Epidermal melanocyte (primary cell): ENCODE measurements at regions not wholly inside any gene's neighbourhood (a gene's known extent, or its start where the extent isn't known, plus 50 kb on each side); places are given as distances from the start of the nearest gene placed in this dataset.
"Not testable (repeated sequence)": the region's sequence is repeated elsewhere in the genome, so short reads cannot be mapped to it uniquely, and the experiment has no call there.

Source experiments
- DNase-seq: peaks from one replicate; pipeline ENCODE4 v3.0.0; 2011; ENCODE audit warnings: low spot score; ENCODE audit not compliant: insufficient read length

DNA sequence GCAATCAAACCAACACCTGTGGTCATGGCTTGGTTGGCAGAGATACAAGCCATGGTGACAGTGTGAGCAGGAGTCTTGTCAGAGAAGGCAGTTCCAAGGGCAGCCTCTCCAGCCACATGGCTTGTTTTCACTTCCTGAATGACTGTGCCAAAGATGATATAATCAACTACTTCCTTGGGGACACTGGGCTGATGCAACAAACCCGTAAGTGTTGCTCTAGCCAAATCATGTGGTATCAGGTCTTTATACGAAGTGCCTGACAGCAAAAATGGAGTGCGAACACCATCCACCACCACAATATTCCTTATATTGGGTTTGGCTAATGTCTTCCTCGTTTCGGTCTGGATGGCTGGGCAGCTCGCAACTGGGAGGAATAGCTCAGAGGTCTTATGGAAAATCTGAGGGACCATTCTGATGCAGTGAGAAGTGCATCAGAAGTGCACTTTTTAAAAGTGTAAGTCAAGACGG is 922.0 kb downstream of the NLGN4X start:
- no peak for DNase-seq

GRCh38 chrX:5305452-5305851 is 923.2 kb downstream of the NLGN4X start:
- no peak for DNase-seq

GRCh38 chrX:5295004-5295403 is 933.7 kb downstream of the NLGN4X start:
- no peak for DNase-seq

DNA sequence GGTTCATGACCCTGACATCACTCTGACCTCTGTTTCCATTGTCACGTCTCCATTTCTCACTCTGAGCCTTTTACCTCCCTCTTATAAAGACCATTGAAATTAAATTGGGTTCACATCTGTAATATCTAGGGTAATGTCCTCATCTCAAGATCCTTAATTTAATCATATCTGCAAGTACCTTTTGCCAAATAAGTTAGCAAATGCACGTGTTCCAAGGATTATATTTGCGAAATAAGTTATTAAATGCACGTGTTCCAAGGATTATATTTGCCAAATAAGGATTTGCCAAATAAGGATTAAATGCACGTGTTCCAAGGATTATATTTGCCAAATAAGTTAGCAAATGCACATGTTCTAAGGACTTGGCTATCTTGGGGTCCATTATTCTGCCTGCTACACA is 938.0 kb downstream of the NLGN4X start:
- DNase-seq = no peak

GRCh38 chrX:5289949-5290348 is 938.7 kb downstream of the NLGN4X start:
- not testable (repeated sequence) for DNase-seq

DNA sequence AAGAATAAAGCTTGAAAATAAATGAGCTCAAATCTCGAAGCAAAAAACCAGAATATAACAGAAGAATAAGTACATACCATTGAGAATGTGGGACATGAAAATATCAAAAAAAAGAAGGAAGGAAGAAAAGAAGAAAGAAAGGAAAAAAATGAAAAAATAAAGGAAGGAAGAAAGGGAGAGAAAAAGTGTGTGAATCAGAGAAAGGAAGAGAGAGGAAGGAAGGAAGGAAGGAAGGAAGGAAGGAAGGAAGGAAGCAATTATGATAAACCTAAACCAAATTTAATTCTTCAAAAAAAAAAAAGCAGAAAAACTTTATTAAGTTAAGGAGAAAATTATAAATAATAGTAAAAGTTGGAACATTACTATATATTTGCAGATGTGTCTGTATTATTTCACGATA is 949.8 kb downstream of the NLGN4X start:
- no peak for DNase-seq

- DNase-seq = no peak
These were observed 963.3 kb downstream of the NLGN4X start for GRCh38 chrX:5265324-5265850.

- DNase-seq = no peak
These were observed 978.6 kb downstream of the NLGN4X start for GRCh38 chrX:5250106-5250505.

- no peak for DNase-seq
These were observed 986.4 kb downstream of the NLGN4X start for GRCh38 chrX:5242091-5242790.

DNA sequence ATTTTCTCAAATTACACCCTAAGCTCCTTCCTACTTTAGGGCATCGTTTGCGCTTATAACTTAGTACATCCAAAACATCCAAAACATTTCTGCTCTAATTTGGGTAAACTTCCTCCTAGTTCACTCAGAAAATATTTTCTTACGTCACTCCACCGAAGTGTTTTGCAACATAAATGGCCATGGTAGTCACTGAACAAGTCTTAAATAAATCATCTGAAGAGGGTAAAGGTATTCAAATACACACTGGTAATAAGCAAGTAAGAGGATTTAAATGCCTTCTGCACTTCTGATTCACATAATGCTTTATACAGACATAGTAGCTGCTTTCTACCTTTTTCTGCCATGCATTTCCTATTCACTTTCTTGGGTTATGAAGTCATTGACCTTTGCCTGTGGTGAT is 991.9 kb downstream of the NLGN4X start:
- DNase-seq = no peak

DNA sequence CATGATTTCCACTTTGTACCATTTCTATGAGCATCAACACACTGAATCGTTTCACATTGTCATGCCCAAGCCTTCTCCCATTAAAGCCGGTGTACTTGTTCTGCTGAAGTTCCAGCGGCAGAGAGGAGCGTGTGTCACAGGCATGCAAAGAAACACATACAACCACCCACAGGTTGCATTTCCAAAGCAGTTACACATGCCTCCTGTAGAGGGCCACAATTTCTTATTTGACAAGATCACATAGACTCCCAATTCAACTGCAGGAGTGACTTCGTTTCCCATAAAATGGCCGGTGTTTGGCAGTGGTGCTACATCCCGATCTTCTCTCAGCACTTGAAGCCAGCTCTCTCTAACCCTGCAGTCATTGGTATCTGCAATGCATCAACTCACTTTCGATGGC is 992.6 kb downstream of the NLGN4X start:
- DNase-seq = no peak

GRCh38 chrX:5233830-5234229 is 994.8 kb downstream of the NLGN4X start:
- no peak for DNase-seq

- no peak for DNase-seq
These were observed 1008.2 kb downstream of the NLGN4X start for GRCh38 chrX:5220421-5220820.

DNA sequence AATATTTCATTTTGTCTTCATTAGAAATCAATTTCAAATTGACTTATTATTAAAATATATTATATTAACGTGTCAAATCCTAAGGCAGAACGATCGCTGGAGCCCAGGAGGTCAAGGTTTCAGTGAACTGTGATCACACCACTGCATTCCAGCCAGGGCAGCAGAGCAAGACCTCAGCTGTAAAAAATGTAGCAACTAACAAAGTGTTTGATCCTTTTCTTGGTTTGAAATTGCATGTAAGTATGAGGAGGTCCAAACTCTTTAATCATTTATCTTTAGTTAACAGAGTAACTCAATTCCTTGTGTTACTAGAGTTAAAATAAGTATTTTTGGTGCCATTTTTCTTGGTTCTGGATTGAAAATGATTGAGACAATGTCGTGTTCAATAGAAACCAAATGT is 1033.9 kb downstream of the NLGN4X start:
- DNase-seq = no peak

GRCh38 chrX:5180135-5180741 is 1048.4 kb downstream of the NLGN4X start:
- no peak for DNase-seq

DNA sequence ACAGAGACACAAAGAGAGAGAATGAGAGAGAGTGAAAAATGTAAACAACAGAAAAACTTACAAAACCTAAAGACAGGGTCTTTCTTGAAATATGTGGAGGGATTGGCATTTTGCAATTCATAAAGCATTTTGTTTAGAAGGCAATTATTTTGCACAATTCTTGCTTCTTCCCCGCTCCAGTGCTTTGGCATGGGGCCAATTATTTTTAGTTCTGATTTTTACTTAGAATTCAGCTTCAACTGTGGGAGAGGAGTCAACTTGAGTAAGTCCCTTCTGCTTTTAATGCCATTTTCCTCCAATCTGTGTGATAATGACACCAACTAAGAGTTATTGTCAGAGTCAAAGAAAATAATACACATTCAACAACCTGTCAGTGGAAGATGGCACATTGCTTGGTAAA is 1051.9 kb downstream of the NLGN4X start:
- DNase-seq = no peak

- no peak for DNase-seq
These were observed 1065.0 kb downstream of the NLGN4X start for GRCh38 chrX:5163663-5164062.

DNA sequence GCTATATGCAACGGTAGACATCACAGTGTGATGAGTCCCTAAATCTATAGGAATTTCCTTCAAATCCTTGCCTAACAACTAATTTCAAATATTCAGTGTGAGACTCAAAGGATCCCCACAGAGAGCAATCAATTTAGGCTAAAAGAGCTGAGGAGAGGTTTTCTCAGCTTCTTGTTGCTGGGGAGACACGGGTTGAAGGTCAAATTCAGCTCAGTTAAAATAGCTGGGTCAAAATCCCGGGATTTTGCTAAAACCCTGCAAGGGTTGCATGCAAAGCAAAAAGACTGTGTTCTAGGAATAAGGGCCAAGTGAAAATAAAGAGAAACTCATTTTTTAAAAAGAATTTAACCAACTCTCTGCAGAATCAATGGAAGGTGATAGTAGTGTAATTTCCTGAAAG is 1073.4 kb downstream of the NLGN4X start:
- DNase-seq = no peak

DNA sequence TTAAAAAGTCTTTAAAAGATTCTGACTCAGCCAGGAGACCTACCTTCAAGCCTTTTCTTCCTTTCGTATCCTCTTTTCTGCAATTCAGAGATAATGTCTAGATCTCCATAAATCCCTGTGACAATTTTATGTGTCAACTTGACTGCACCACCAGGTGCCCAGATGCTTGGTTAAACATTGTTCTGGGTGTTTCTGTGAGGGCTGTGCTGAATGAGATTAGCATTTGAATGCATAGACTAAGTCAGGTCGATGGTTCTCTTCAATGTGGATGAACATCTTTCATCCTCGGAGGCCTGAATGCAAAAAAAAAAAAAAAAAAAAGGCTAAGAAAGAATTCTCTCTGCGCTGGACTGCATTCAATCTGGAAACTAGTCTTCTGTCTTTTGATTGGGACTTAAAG is 1082.7 kb downstream of the NLGN4X start:
- DNase-seq = no peak

DNA sequence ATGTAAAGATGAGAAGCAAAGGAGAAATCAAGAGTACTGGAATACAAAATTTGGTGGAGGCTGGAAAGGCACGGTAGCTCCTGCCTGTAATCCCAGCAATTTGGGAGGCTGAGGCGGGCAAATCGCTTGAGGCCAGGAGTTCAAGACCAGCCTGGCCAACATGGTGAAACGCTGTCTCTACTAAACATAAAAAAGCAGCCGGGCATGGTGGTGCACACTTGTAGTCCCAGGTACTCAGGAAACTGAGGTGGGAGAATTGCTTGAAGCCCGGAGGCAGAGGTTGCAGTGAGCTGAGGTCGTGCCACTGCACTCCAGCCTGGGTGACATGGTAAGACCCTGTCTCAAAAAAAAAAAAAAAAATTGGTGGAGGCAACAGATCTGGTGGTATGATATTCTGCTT is 1086.0 kb downstream of the NLGN4X start:
- DNase-seq = no peak

GRCh38 chrX:5122181-5122678 is 1106.4 kb downstream of the NLGN4X start:
- DNase-seq = no peak

- no peak for DNase-seq
These were observed 1110.9 kb downstream of the NLGN4X start for GRCh38 chrX:5117816-5118215.

DNA sequence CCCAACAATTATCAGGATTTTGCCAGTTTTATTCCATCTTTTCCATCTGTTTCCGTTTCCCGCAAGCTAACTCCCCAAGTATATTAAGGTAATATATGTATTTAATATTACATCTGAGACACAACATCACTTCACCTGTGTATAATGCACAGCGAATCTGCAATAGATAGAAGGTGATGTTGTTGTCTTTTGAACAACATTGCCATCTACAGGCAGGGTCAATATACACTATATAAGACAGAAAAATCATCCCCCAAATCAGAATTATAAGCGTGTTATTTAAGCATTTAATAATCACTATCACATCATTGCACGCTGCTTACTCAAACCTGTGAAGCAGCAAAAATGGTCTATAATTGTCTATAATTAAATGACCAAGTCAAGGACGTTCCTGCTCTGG is 1115.5 kb downstream of the NLGN4X start:
- no peak for DNase-seq
